Suppressor macrophage treated with lipopolysaccharide for 1 hour (primary cell): ENCODE measurements at regions not wholly inside any gene's neighbourhood (a gene's known extent, or its start where the extent isn't known, plus 50 kb on each side); places are given as distances from the start of the nearest gene placed in this dataset.
"Not testable (repeated sequence)": the region's sequence is repeated elsewhere in the genome, so short reads cannot be mapped to it uniquely, and the experiment has no call there.

Experiments
- DNase-seq, 3 donors: peaks; one replicate each; pipeline ENCODE4 v3.0.0-alpha.2; 2020 to 2022

DNA sequence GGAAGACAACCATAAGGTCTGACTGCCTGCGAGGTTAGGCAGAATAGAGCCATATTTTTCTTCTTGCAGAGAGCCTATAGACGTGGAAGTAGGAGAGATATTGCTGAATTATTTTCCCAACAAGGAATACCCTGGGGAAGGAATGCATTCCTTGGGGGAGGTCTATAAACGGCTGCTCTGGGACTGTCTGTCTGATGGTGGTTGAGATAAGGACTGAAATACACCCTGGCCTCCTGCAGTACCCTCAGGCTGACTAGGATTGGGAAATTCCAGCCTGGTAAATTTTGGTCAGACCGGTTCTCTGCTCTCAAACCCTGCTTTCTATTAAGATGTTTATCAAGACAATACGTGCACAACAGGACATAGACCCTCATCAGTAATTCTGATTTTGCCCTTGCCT lies 617.5 kb upstream of the GRIN3A start:
- DNase-seq = no peak

- no peak for DNase-seq
Observed at GRCh38 chr9:102354041-102354440, 615.6 kb upstream of the GRIN3A start.

DNA sequence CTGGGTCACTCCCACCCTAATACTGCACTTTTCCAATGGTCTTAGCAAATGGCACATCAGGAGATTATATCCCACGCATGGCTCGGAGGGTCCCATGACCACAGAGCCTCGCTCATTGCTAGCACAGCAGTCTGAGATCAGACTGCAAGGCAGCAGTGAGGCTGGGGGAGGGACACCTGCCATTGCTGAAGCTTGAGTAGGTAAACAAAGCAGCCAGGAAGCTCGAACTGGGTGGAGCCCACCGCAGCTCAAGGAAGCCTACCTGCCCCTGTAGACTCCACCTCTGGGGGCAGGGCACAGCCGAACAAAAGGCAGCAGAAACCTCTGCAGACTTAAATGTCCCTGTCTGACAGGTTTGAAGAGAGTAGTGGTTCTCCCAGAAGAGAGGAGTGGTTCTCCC lies 599.0 kb upstream of the GRIN3A start:
- DNase-seq = not testable (repeated sequence)

DNA sequence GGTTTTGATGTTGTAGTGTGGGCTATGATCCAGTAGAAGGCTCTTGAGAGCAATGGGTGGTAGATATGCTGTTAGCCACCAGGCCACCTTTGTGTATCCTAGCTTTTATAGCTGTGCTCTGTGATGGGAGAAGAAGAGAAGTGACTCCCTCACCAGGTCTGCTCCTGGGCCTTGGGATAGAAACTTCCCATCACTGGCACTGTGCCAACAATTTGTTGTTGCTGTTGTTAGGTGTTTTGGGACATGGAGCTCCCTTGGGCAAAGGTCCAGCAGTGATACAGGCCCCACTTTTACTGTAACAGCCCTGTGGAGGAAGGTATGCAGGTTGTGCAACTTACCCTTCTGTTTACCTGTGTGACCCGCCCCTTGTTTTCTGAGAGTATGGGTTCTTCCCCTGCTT lies 570.9 kb upstream of the GRIN3A start:
- no peak for DNase-seq

- no peak for DNase-seq
Observed at GRCh38 chr9:102295188-102295587, 556.7 kb upstream of the GRIN3A start.

- no peak for DNase-seq
Observed at GRCh38 chr9:102273952-102274351, 535.5 kb upstream of the GRIN3A start.

DNA sequence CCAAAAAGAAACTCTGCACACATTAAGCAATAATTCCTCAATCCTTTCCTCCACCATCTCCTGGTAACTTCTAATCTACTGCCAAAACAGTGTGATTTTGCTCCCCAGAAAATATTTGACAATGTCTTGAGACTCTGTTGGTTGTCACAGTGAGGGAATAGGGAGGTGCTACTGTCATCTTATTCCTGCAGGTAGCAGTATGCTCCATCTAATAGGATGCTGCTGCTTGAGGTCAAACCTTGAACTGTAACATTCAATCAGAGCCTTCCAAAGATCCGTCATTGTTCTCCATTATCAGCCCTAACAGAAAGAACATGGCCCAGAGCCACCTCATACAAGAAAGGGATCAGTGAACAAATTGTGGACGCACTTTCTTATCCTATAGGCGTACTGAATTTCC lies 514.7 kb upstream of the GRIN3A start:
- DNase-seq = no peak

- DNase-seq = no peak
Observed at GRCh38 chr9:102244916-102245315, 506.5 kb upstream of the GRIN3A start.

DNA sequence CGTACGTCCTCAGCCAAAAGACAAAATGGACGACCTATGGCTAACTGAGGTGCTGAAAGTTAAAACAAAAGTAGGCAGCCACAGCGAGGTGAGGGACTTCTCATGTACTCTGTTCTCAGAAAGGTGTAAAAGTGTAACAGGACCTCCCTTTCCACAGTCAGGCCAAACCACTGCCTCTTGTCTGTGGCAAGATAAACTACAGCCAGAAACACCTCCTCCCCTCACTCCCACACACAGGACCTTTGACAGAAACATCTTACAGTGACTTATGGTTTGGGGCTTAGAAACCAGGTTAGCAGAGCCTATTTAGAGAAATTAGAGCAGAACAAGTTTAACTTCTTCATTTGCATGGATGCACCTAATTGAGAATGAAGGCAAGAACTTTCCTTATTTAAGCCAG lies 499.1 kb upstream of the GRIN3A start:
- DNase-seq = no peak

- no peak for DNase-seq
Observed at GRCh38 chr9:102237094-102237493, 498.6 kb upstream of the GRIN3A start.

GRCh38 chr9:102227416-102227815 lies 489.0 kb upstream of the GRIN3A start:
- not testable (repeated sequence) for DNase-seq

GRCh38 chr9:102225841-102226441 lies 487.5 kb upstream of the GRIN3A start:
- DNase-seq = no peak

DNA sequence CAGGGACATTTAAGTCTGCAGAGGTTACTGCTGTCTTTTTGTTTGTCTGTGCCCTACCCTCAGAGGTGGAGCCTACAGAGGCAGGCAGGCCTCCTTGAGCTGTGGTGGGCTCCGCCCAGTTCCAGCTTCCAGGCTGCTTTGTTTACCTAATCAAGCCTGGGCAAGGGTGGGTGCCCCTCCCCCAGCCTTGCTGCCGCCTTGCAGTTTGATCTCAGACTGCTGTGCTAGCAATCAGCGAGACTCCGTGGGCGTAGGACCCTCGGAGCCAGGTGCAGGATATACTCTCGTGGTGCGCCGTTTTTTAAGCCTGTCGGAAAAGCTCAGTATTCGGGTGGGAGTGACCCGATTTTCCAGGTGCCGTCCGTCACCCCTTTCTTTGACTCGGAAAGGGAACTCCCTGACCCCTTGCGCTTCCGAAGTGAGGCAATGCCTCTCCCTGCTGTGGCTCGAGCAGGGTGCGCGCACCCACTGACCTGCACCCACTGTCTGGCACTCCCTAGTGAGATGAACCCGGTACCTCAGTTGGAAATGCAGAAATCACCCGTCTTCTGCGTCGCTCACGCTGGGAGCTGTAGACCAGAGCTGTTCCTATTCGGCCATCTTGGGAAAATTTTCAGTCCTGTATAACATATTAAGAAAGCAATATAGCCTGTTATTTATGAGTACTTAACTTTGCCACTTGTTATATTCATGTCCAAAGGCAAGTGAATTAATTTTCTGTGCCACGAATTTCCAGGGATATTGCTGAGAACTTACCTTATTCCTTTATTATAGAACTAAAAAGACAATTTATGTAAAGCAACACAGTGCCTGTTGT lies 485.1 kb upstream of the GRIN3A start:
- not testable (repeated sequence) for DNase-seq

GRCh38 chr9:102209176-102209575 lies 470.7 kb upstream of the GRIN3A start:
- no peak for DNase-seq

DNA sequence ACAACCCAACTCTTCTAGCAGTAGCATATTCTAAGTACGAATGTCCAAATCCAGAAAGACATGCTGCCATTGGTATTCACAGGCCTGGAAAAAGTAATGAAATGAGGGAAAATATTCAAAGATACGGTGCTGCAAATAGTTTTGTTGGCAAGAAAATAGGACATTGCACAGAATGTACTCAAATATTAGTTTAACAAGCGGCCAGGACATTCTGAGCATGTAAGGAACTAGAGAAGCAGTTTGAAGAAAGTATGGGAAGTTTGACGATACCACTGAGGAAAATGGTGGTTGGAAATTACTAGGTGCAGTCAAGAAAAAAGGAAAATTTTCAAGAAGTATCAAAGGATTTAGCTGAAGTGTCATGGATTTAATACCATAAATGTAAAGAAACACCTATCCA lies 468.0 kb upstream of the GRIN3A start:
- DNase-seq = no peak

DNA sequence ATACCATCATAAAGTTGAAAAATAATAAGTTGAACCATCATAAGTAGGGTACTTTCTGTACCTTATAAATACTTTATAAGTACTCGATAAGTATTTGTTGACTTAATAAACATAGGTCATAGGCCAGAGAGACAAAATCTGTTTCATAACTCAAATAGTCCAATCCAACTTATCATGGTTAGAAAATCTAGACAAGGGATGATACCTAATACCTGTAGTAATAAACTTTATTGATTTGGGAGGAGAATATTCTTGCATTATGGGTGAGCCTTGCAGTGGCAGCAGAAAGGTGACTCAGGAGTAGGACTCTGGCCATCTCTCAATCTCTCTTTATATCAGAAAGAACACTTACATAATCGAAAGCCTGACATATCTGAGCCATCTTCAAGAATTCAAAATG lies 466.8 kb upstream of the GRIN3A start:
- DNase-seq = no peak

DNA sequence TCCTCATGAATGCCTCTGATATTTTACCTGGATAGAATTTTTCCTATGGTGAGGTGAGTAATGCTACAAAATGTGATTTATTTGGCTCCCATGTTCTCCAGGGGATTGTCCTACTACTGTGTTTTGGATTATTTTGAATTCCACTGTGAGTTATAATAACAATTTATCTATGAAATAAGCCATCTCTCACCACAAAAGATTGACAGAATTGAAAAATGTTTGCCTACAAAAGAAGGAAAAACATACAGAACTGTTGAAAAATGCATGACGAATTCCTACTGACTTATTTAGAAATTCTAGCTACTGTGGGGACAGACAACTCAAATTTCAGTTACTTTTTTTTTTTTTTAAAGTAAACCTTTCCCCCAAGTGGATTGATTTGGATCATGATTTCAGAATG lies 463.7 kb upstream of the GRIN3A start:
- DNase-seq = no peak

DNA sequence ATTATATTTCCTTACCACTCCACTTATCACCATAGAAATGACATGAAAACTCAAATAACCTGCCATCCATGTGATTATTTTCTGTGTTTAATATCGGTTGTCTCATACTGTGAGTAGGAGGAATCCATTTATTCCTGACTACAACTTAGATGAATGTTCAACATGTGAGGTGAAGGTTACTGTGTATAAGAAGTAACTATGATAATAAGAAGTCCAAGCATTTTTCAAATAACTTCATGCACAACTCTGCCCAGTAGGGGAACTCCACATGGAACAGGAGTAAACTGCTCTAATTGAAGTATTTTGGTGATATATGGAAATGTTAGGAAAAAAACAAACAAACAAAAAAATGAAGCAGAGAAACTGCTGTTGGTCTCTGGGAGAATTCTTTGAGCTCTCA lies 447.5 kb upstream of the GRIN3A start:
- DNase-seq = no peak

DNA sequence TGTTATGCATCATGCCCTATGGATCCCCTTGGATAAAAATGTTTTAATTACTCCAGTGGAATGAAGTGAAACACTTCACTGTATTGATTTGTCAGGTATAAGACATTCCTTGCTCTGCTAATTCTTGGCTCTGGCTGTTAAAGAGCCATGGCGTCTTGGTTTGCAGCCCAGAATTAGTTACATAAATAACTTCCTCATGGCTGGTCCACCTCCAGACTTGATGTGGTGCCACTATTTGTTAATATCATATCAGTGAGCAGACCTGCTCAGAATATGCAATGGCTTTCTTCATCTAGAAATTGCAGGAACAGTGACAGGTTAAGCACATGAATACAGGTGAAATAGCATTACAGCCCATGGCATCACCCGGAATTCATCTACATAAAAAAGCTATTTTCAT lies 446.9 kb upstream of the GRIN3A start:
- DNase-seq = no peak

DNA sequence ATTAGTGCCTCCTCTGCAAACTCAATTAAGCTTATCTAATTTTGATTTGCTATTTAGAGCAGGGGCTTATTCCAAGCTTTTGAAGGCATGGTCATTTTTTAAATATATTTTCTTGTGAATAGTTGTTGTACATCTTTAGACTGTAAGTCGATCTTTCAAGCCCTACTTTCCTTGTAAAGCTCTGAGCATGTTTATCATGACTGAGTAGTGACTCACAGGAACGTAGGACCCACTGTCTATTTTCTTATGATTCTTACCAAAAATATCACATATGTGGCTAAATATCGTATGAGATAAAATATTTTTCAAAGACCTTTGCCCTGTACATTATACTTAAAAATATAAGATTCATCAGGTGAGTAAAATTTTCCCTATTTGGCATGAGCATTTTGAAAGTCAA lies 440.4 kb upstream of the GRIN3A start:
- no peak for DNase-seq

DNA sequence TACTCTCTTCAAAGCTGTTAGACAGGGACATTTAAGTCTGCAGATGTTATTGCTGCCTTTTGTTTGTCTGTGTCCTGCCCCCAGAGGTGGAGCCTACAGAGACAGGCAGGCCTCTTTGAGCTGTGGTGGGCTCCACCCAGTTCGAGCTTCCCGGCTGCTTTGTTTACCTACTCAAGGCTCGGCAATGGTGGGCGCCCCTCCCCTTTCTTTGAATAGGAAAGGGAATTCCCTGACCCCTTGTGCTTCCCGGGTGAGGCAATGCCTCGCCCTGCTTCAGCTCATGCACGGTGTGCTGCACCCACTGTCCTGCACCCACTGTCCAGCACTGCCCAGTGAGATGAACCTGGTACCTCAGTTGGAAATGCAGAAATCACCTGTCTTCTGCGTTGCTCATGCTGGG lies 435.8 kb upstream of the GRIN3A start:
- not testable (repeated sequence) for DNase-seq

GRCh38 chr9:102164247-102164646 lies 425.8 kb upstream of the GRIN3A start:
- no peak for DNase-seq

- DNase-seq = not testable (repeated sequence)
Observed at GRCh38 chr9:102153081-102153480, 414.6 kb upstream of the GRIN3A start.

DNA sequence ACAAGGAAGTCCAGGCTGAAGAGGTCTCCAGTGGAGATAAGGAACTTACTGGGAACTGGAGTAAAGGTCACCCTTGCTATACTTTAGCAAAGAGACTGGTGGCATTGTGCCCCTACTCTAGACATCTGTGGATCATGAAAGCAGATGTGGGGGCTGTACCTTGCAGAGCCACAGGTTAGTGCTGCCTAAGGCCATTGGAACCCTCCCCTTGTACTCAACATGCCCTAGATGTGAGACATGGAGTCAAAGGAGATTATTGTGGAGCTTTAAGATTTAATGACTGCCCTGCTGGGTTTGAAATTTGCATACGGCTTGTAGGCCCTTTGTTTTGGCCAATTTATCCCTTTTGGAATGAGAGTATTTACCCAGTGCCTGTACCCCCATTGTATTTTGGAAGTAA lies 397.3 kb upstream of the GRIN3A start:
- no peak for DNase-seq

DNA sequence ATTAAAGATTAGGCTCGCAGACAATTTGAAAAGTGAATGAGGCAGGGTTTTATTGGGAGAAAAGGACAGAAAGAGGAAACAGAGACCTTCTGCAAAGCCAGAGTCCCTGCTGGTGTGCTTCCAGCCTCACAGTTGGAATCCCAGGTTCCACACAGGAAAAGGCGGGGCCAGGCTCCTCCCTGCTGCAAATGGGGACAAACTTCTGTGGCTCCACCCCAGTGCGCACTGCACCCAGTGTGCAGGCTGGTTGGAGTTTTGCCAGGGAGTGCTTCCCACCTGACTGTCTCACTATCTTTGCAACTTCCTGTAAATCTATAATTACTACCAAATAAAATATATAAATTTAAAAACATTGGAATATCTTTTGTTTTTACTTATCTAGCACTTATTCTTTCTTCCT lies 386.0 kb upstream of the GRIN3A start:
- no peak for DNase-seq
